ENCODE measurements at regions not wholly inside any gene's neighbourhood (a gene's known extent, or its start where the extent isn't known, plus 50 kb on each side); places are given as distances from the start of the nearest gene placed in this dataset.

DNA sequence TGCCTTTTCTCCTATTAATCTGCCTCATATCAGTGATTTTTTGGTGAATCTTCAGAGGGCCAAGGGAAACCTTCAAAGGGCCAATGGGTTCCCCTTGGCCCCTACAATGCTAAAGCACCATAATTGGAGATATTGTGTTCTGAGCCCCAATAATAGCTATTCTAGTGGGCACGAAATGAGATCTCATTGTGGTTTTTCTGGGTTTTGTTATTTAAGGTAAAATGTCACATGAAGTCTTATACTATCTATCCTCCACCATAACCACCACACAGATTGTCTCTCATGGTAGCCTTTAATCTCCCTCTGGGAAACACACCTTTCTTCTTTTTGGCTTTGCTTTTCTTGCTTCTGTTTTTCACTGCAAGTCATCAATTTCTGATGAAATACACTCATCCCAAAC is 152.8 kb downstream of the B3GNT2 start:
- TF ChIP-seq EP300 (IDR thresholded peaks at IDR 0.05), result no peak
- TF ChIP-seq, protein P1, sequence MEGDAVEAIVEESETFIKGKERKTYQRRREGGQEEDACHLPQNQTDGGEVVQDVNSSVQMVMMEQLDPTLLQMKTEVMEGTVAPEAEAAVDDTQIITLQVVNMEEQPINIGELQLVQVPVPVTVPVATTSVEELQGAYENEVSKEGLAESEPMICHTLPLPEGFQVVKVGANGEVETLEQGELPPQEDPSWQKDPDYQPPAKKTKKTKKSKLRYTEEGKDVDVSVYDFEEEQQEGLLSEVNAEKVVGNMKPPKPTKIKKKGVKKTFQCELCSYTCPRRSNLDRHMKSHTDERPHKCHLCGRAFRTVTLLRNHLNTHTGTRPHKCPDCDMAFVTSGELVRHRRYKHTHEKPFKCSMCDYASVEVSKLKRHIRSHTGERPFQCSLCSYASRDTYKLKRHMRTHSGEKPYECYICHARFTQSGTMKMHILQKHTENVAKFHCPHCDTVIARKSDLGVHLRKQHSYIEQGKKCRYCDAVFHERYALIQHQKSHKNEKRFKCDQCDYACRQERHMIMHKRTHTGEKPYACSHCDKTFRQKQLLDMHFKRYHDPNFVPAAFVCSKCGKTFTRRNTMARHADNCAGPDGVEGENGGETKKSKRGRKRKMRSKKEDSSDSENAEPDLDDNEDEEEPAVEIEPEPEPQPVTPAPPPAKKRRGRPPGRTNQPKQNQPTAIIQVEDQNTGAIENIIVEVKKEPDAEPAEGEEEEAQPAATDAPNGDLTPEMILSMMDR (IDR thresholded peaks at IDR 0.05), result no peak
- no peak for TF ChIP-seq POLR2A (IDR thresholded peaks at IDR 0.05)

Measured in tibial nerve (tissue), 4 donors.